Activated CD4-positive, alpha-beta memory T cell treated with anti-CD3 and anti-CD28 coated beads, Interleukin-2, amount 10 ng/mL, durations not matched to agents 7 days and 5 days (primary cell): ENCODE measurements at regions not wholly inside any gene's neighbourhood (a gene's known extent, or its start where the extent isn't known, plus 50 kb on each side); places are given as distances from the start of the nearest gene placed in this dataset.

Experiments
- CTCF ChIA-PET: fragments of 350-600 bp; sonication (Branson Sonifier 250); formaldehyde crosslinking; loops from one replicate; lab custom pipeline; 2021; ENCODE audit warnings: antibody characterized with exemption, inconsistent platforms; lab: Charles Lee
- POLR2A ChIA-PET: fragments of 350-600 bp; sonication (Branson Sonifier 250); formaldehyde crosslinking; loops from one replicate; lab custom pipeline; 2021; ENCODE audit warnings: antibody characterized with exemption; lab: Charles Lee
- DNase-seq: peaks from one replicate; pipeline ENCODE4 v3.0.0-alpha.2; 2020
- H3K27ac Mint-ChIP-seq: one replicate; pipeline ENCODE4 v1.8.0; 2021; ENCODE audit warnings: mild to moderate bottlenecking, mixed read lengths
- H3K27me3 Mint-ChIP-seq: one replicate; pipeline ENCODE4 v1.8.0; 2021; ENCODE audit warnings: mixed read lengths
- H3K36me3 Mint-ChIP-seq: one replicate; pipeline ENCODE4 v1.8.0; 2021; ENCODE audit warnings: low read depth, mixed read lengths
- H3K4me1 Mint-ChIP-seq: one replicate; pipeline ENCODE4 v1.8.0; 2021; ENCODE audit warnings: mixed read lengths
- H3K4me3 Mint-ChIP-seq: one replicate; pipeline ENCODE4 v1.8.0; 2021; ENCODE audit warnings: mild to moderate bottlenecking, mixed read lengths
- H3K9me3 Mint-ChIP-seq: one replicate; pipeline ENCODE4 v1.8.0; 2021; ENCODE audit warnings: mixed read lengths

DNA sequence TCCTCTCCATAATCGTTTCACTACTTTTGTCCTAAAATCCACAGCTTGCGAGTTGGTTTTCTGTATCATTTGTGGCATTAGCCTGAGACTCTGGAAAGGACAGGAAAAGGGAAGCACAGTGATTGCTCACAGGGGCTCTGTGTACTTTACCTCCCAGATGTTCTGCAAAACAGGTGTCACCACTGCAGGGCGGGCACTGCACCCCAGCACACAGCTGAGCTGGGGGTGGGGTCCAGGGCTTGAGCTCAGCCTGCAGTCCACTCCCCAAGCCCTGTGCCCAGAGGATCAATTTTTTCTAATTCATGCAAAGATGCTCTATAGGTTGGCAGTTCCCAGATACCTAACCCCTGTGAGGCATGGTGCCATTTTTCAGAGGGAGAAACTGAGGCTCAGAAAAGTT, 119.4 kb upstream of the GLI2 start:
- H3K4me1 Mint-ChIP-seq = no peaks in the 10 kb centered on the region
- POLR2A ChIA-PET = no interaction called here
- no peaks in the 10 kb centered on the region for H3K9me3 Mint-ChIP-seq
- H3K27me3 Mint-ChIP-seq = no peaks in the 10 kb centered on the region
- CTCF ChIA-PET = no interaction called here
- no peak overlapping the region for H3K4me3 Mint-ChIP-seq
- H3K36me3 Mint-ChIP-seq = no peaks in the 10 kb centered on the region
- DNase-seq = no peak
- no peak overlapping the region for H3K27ac Mint-ChIP-seq

DNA sequence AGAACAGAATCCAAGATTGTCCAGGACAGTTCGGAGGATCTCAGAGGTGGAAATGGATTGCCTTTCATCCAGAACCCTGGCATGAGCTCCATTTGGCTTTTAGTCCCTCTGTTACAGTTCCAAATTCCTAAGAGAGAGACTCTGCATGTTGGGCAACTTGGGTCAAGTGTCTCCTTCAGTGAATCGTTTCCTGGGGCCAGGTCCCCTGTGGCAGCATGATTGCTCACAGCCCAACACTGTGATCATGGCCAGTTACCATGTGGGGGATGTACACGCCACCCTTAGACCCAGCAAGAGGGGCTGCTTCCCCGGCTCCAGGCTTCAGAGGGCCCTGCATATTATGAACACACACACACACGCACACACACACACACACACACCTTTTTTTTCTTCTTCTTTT, 118.6 kb upstream of the GLI2 start:
- Mint-ChIP-seq H3K4me3 (no peak overlapping the region), H3K4me1 (no peaks in the 10 kb centered on the region), H3K9me3 (no peaks in the 10 kb centered on the region), H3K36me3 (no peaks in the 10 kb centered on the region), H3K27ac (no peak overlapping the region), H3K27me3 (no peaks in the 10 kb centered on the region)
- ChIA-PET POLR2A (no interaction called here), CTCF (no interaction called here)
- DNase-seq = no peak

DNA sequence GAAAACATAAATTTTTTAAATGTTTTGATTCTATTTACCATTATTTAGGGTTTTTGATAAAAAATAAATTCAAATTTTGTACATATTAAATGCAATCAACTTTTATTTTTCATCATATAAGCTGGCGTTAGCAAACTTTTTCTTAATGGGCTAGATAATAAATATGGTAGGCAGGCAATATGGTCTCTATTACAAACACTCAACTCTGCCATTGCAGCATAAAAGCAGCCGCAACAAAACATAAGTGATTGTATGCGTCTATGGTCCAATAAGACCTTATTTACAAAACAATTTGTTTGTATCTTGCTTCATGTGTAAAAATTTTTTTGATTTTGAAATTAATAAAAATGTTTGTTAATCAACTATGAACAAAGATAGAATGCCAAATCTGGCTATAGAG, 116.8 kb upstream of the GLI2 start:
- no peaks in the 10 kb centered on the region for H3K36me3 Mint-ChIP-seq
- CTCF ChIA-PET = no interaction called here
- DNase-seq = no peak
- no peak overlapping the region for H3K27ac Mint-ChIP-seq
- POLR2A ChIA-PET = no interaction called here
- no peaks in the 10 kb centered on the region for H3K4me1 Mint-ChIP-seq
- no peaks in the 10 kb centered on the region for H3K9me3 Mint-ChIP-seq
- no peak overlapping the region for H3K4me3 Mint-ChIP-seq
- H3K27me3 Mint-ChIP-seq = no peaks in the 10 kb centered on the region

DNA sequence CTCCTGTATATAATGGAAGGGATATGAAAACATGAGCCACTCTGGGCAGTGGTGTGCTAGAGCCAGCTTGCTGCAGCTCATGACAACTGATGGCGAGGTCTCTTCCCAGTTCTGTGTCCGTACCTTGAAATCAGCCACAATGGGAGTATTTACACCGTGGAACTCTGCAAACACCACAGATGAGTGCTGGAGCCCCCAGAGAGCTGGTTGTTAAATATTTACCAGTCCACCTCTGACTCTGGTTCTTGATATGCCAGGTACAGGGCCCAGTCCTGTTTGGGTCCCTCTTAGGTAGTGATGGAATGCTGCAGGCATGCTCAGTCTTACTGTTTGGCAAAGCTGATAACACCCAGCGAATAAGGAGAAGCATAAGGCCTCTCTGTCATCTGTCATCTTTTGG, 116.1 kb upstream of the GLI2 start:
- H3K27me3 Mint-ChIP-seq = no peaks in the 10 kb centered on the region
- H3K36me3 Mint-ChIP-seq = no peaks in the 10 kb centered on the region
- H3K4me1 Mint-ChIP-seq = no peaks in the 10 kb centered on the region
- CTCF ChIA-PET = no interaction called here
- H3K27ac Mint-ChIP-seq = no peak overlapping the region
- no peak for DNase-seq
- no peaks in the 10 kb centered on the region for H3K9me3 Mint-ChIP-seq
- POLR2A ChIA-PET = no interaction called here
- H3K4me3 Mint-ChIP-seq = no peak overlapping the region

DNA sequence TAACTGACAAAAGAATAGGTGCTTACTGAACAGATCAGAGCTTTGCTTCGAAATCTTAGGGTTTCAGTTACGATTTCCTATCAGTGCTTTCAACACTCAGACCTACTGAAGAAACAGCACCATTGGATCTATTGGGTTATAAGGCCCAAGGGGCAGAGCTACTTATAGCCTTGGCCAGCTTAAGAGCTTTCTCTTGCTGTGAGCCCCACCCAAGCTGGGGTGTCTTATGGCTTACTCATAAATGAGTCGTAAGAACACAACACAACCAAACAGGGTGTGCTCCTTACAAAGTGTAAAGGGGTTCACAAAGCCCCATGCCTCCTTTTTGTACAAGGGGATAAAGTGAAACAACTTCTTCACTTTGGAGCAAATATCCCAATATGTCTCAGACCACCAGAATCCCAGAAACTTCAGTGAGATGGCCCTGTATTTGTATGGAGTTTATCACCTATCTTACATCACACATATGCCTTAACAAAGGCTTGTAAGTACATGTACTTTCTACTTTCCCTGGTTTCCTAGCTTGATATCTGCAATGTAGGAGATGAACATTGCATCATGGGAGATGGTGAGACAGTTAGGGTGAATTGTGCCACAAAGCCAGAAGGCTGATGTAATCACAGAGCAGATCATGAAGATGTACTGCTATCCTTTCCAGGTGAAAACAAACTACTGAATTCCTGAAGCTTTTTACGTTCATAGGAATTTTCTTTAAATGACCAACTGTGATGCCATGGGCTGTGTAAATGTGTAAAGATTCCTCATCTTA, 115.5 kb upstream of the GLI2 start:
- H3K9me3 Mint-ChIP-seq = no peaks in the 10 kb centered on the region
- H3K4me1 Mint-ChIP-seq = no peaks in the 10 kb centered on the region
- ChIA-PET POLR2A (no interaction called here), CTCF (no interaction called here)
- H3K4me3 Mint-ChIP-seq = no peak overlapping the region
- no peak overlapping the region for H3K27ac Mint-ChIP-seq
- H3K36me3 Mint-ChIP-seq = no peaks in the 10 kb centered on the region
- H3K27me3 Mint-ChIP-seq = no peaks in the 10 kb centered on the region
- DNase-seq = no peak

DNA sequence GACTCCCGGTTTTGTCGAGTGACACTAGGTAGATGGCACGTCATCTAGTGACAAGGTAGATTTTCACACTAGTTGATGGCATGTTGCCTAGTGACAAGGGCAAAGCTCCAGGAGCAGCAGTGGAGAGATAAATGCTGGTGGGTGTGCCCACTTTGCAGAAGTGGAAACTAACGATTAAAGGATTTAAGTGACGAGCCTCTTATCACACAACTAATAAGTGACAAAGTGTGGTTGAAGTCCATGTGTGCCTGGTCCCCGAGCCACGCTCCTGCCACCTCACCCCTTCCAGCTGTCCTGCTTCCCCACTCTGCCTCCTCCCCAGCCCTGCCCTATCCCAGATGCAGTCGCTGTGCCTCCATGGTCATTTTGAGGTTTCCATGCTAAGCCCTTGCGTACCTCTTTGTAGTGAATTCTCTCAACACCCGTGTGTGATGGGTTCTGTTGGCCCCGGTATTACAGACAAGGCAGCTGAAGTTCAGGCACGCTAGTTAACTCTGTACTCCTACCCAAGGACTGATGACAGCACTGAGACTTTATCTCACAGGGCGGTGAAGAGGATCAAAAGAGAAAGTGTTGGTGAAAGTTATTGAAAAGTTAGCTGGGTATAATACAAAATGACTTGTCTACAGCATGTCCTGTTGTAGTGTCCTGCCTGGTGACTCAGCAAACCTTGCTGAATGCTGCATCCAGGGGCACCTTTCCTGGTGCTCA, 113.4 kb upstream of the GLI2 start:
- peaks cover 4% of the 10 kb centered on the region for H3K27me3 Mint-ChIP-seq
- H3K4me1 Mint-ChIP-seq = no peaks in the 10 kb centered on the region
- DNase-seq = no peak
- H3K4me3 Mint-ChIP-seq = no peak overlapping the region
- no peak overlapping the region for H3K27ac Mint-ChIP-seq
- ChIA-PET POLR2A (no interaction called here), CTCF (no interaction called here)
- no peaks in the 10 kb centered on the region for H3K9me3 Mint-ChIP-seq
- H3K36me3 Mint-ChIP-seq = no peaks in the 10 kb centered on the region

DNA sequence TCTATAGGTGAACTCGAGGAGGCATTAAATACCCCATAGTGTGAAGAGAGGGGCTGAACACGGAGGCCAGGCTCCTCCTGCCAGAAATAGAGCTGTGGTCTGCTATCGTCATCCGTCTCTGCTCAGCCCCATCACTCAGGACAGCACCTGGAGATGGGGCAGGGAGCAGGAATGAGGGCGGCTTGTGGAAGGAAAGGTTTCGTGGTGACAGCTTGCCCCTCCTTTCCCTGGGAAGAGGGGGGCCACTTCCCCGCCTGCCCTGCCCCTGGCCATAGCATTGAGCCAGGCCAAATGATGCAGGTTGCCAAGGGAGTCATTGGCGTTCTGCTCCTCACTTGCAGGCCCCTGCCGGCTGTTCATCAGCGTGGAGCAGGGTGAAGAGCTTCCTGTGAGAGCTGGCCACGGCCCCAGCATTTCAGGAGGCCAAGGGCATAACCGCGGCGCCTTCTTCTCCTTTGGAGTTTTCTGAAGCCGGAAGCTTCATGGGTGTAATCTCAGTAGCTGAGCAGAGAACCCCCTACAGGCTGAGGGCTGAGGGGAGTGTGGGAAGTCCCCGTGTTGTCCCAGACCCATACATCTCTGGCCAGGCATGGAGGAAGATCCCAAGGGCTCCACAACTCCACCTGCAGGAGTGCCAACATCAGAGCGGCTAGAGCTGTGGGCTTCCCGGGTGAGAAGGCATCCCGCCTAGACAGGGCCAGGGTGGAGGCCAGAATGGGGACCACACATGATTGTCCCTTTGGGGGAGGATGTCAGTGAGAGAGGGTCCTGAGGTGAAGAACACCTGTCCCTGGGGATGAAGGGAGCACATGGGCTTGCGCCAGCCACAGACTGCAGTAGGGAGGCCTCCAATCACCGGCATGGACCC, 112.5 kb upstream of the GLI2 start:
- no peaks in the 10 kb centered on the region for H3K36me3 Mint-ChIP-seq
- H3K27me3 Mint-ChIP-seq = peaks cover 4% of the 10 kb centered on the region
- H3K4me1 Mint-ChIP-seq = no peaks in the 10 kb centered on the region
- CTCF ChIA-PET = no interaction called here
- no peak overlapping the region for H3K4me3 Mint-ChIP-seq
- H3K9me3 Mint-ChIP-seq = no peaks in the 10 kb centered on the region
- DNase-seq = no peak
- POLR2A ChIA-PET = no interaction called here
- H3K27ac Mint-ChIP-seq = no peak overlapping the region

DNA sequence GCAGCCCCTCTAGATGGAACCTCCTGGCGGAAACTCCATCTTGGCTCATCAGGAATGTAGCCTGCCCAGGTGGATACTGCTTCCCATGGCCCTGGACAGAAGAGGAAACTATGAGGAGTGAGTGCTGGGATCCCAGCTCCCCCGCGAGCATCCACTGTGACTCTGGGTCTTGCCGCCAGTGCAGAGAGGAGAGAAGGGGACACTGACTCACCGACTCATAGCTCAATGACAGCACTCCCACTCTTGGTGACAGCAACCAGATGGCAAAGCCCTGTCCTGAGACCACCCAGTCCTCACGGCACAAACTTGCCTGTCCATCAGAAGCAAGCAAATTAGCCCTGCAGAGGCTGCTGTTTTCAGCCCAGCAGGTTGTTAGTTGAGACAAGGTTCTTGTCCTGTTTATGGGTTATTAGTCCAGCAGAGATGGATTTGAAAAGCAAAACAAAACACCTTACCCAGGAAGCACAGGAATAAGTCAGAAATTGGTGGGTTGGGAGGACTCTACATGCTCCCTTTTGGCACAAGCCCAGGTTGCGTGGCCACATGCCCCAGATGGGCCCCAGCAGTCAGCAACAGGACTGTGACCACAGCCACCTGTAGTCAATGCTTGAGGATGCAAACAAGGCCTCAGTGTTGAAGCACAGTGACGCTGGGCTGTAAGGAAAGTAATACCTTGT, 111.5 kb upstream of the GLI2 start:
- Mint-ChIP-seq H3K4me3 (no peak overlapping the region), H3K27me3 (peaks cover 5% of the 10 kb centered on the region), H3K36me3 (no peaks in the 10 kb centered on the region), H3K9me3 (no peaks in the 10 kb centered on the region), H3K4me1 (no peaks in the 10 kb centered on the region), H3K27ac (no peak overlapping the region)
- POLR2A ChIA-PET = no interaction called here
- no peak for DNase-seq
- CTCF ChIA-PET = no interaction called here

DNA sequence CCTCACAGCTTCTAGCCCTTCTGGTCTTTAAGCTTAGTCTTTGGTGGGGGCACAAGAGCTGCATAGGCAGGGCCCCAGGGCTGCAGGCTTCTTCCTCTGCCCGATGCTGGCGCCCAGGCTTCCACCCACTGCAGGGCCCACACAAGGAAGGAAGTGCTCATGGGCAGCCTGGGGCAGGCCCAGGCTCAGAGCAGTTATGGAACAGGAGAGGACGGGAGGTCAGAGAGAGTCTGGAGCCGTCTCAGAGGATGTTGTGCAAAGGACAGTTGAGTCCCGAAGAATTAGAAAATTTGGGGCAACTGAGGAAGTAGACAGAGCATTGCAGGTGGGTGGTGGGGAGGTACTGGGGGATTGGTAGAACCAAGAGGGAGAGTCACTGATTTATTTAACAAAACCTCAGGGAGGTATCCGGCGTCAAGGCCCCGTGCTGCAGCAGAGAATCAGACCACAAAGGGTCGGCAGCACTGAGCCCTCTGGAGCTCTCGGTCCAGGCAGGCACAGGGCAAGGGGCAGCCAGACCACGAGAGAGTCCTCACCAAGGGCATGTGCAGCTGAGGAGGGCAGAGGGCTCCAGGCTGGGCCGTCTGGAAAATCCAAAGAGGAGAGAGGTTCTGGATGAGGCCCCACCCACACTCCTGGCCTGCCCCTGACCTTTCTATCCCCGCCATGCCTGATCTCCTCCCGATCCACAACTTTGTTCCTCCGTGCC, 110.8 kb upstream of the GLI2 start:
- H3K9me3 Mint-ChIP-seq = no peaks in the 10 kb centered on the region
- no peak overlapping the region for H3K4me3 Mint-ChIP-seq
- DNase-seq = no peak
- ChIA-PET CTCF (no interaction called here), POLR2A (no interaction called here)
- no peaks in the 10 kb centered on the region for H3K4me1 Mint-ChIP-seq
- H3K36me3 Mint-ChIP-seq = no peaks in the 10 kb centered on the region
- H3K27me3 Mint-ChIP-seq = peaks cover 5% of the 10 kb centered on the region
- H3K27ac Mint-ChIP-seq = no peak overlapping the region

DNA sequence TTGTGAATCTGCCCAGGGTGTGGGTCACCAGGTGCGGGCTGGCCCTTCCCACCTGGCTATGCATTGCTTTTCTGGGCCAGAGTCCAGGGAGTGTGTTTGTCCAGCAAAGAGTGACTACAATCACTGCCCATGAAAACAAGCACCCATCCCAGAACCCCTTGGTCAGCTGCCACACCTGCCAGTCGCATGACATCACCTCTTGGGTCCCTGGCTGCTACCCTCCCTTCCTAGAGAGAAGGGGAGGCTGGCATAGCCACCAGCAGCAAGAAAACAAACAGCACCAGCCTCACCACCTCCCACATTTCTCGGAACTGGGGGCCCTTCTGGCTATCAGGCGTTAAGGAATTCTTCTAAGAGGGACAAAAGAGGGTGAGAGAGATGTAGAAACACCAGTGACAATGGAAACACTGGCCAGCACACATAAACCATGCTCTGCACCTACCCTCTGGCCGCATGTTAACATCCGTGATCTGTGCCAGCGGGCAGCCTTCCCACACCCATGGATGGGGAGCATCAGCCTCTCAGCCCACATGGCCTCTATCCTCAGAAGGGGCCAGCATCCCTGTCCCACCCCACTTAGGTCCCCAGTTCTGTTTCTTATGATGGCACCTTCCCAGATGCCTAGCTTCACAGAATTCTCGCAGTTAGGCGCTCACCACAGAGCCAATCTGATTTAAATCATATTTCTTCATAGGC, 109.7 kb upstream of the GLI2 start:
- Mint-ChIP-seq H3K4me1 (no peaks in the 10 kb centered on the region), H3K9me3 (no peaks in the 10 kb centered on the region), H3K4me3 (no peak overlapping the region), H3K27me3 (peaks cover 5% of the 10 kb centered on the region), H3K27ac (no peak overlapping the region), H3K36me3 (no peaks in the 10 kb centered on the region)
- ChIA-PET POLR2A (no interaction called here), CTCF (no interaction called here)
- DNase-seq = no peak

DNA sequence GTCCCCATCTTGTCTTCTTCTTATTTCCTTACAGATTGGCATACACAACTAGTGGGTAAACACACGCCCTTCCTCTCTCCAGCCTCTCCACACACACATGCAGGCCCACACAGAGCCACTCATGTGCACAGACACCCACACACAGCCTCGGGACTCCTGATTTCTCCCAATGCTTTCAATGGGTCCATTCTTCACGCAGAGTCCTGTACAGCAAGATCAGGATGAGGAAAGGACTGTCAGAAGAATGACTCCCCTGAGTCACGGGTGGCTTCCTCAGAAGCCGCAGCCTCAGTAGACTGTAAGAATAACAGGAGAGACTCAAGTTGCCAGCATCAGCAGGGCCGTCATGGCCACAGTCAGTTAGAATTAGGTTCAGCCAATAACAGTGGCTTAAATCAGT, 109.1 kb upstream of the GLI2 start:
- Mint-ChIP-seq H3K27ac (no peak overlapping the region), H3K36me3 (no peaks in the 10 kb centered on the region), H3K4me1 (no peaks in the 10 kb centered on the region), H3K27me3 (peaks cover 5% of the 10 kb centered on the region), H3K4me3 (no peak overlapping the region), H3K9me3 (no peaks in the 10 kb centered on the region)
- POLR2A ChIA-PET = no interaction called here
- no peak for DNase-seq
- CTCF ChIA-PET = no interaction called here

DNA sequence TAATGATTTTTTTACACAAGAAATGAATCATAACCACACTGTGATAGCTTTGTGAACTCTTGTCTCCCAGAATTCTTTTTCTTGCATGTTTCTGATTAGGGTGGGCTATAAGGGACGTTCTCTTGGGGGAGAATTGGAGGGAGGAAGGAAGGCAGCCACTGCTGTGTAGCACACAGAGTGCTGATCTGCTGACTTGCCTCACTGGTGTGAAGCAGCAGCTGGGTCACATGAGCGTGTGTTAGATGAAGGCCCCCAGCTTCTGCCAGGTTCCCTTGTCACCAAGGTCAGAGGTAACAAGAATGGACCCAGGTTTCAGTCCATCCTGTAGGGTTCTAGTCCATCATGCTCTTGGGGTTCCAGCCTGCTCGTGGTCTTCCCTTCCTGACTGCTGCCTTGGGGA, 107.4 kb upstream of the GLI2 start:
- ChIA-PET POLR2A (no interaction called here), CTCF (no interaction called here)
- H3K4me3 Mint-ChIP-seq = no peak overlapping the region
- H3K36me3 Mint-ChIP-seq = no peaks in the 10 kb centered on the region
- peaks cover 5% of the 10 kb centered on the region for H3K27me3 Mint-ChIP-seq
- H3K27ac Mint-ChIP-seq = no peak overlapping the region
- H3K4me1 Mint-ChIP-seq = no peaks in the 10 kb centered on the region
- DNase-seq = no peak
- H3K9me3 Mint-ChIP-seq = no peaks in the 10 kb centered on the region
